ENCODE measurements at regions not wholly inside any gene's neighbourhood (a gene's known extent, or its start where the extent isn't known, plus 50 kb on each side); places are given as distances from the start of the nearest gene placed in this dataset.

- no peak for TF ChIP-seq EP300 (IDR thresholded peaks at IDR 0.05; ENCODE audit: borderline replicate concordance)
Observed at GRCh38 chr9:708551-709432, 132.7 kb upstream of the DMRT1 start.

GRCh38 chr9:710951-711745 lies 130.3 kb upstream of the DMRT1 start:
- TF ChIP-seq REST (IDR thresholded peaks at IDR 0.05; ENCODE audit: low read depth) (no peak), TAF1 (IDR thresholded peaks at IDR 0.05; ENCODE audit: low read depth) (no peak), MAX (IDR thresholded peaks at IDR 0.05) (no peak), YY1 (IDR thresholded peaks at IDR 0.05; ENCODE audit: low read depth) (no peak), ZBTB7A (IDR thresholded peaks at IDR 0.05; ENCODE audit: low read depth) (no peak), CEBPB (IDR thresholded peaks at IDR 0.05) (no peak), EGR1 (IDR thresholded peaks at IDR 0.05) (no peak), USF1 (IDR thresholded peaks at IDR 0.05) (no peak), TCF12 (IDR thresholded peaks at IDR 0.05; ENCODE audit: low read depth) (no peak), EP300 (IDR thresholded peaks at IDR 0.05; ENCODE audit: borderline replicate concordance) (no peak), TEAD4 (IDR thresholded peaks at IDR 0.05) (no peak), FOXM1 (IDR thresholded peaks at IDR 0.05; ENCODE audit: borderline replicate concordance, low read depth) (no peak), CREB1 (IDR thresholded peaks at IDR 0.05; ENCODE audit: low read depth) (no peak)

GRCh38 chr9:711761-712553 lies 129.5 kb upstream of the DMRT1 start:
- TF ChIP-seq MAX (IDR thresholded peaks at IDR 0.05) (no peak), REST (IDR thresholded peaks at IDR 0.05; ENCODE audit: low read depth) (no peak), FOXM1 (IDR thresholded peaks at IDR 0.05; ENCODE audit: borderline replicate concordance, low read depth) (no peak), RAD21 (IDR thresholded peaks at IDR 0.05; ENCODE audit: low read depth) (no peak), TEAD4 (IDR thresholded peaks at IDR 0.05) (no peak)

GRCh38 chr9:712643-713042 lies 128.9 kb upstream of the DMRT1 start:
- no peak for TF ChIP-seq RAD21 (IDR thresholded peaks at IDR 0.05; ENCODE audit: low read depth)
- TF ChIP-seq EP300 (IDR thresholded peaks at IDR 0.05; ENCODE audit: borderline replicate concordance), result no peak
- no peak for TF ChIP-seq TCF12 (IDR thresholded peaks at IDR 0.05; ENCODE audit: low read depth)
- TF ChIP-seq EGR1 (IDR thresholded peaks at IDR 0.05), result no peak
- TF ChIP-seq NFIC (IDR thresholded peaks at IDR 0.05), result no peak
- TF ChIP-seq MAX (IDR thresholded peaks at IDR 0.05), result no peak
- TF ChIP-seq TEAD4 (IDR thresholded peaks at IDR 0.05), result no peak
- no peak for TF ChIP-seq ZBTB7A (IDR thresholded peaks at IDR 0.05; ENCODE audit: low read depth)
- no peak for TF ChIP-seq CEBPB (IDR thresholded peaks at IDR 0.05)
- no peak for TF ChIP-seq USF1 (IDR thresholded peaks at IDR 0.05)
- TF ChIP-seq TAF1 (IDR thresholded peaks at IDR 0.05; ENCODE audit: low read depth), result no peak
- no peak for TF ChIP-seq YY1 (IDR thresholded peaks at IDR 0.05; ENCODE audit: low read depth)
- TF ChIP-seq CREB1 (IDR thresholded peaks at IDR 0.05; ENCODE audit: low read depth), result no peak
- TF ChIP-seq REST (IDR thresholded peaks at IDR 0.05; ENCODE audit: low read depth), result no peak
- TF ChIP-seq FOXM1 (IDR thresholded peaks at IDR 0.05; ENCODE audit: borderline replicate concordance, low read depth), result no peak
